ENCODE measurements at regions not wholly inside any gene's neighbourhood (a gene's known extent, or its start where the extent isn't known, plus 50 kb on each side); places are given as distances from the start of the nearest gene placed in this dataset.
A peak's percentile ranks its signal among the peaks of the same experiment; 100 is the strongest.

DNA sequence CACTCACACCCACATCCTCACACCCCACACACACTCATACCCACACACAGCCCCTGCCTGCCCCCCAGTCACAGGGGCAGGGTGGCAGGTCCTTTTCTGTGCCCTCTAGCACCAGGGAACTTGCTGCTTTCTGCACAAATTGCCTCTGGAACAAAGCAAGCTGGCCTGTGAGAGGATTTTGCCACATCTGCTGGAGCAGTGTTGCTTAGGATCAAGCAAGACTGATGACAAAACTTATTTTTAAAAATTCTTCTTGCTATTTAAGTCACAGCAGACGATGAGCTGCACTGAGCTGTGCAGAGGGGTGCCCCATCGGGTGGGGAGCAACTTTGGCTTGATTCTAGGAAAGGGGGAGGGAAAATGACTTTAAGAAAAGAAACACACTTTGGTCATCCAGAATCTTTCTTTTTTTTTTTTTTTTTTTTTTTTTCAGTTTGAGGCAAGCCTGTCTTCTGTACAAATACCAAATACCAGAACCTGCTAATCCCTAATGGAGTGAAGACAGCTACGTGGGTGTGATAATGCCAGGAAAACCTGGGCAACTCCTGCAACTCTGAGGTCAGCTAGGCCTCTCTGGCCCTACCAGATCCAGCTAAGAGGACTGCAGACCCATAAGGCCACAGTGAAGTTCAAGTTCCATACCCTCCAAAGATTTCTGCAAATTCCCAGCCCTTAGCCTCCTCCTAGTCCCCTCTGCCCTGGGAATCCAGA is 195.3 kb downstream of the ABHD5 start:
- intact Hi-C loops (cut with DNase I): no loop called here
- Histone ChIP-seq H3K4me1 (no peaks in the 10 kb centered on the region), H3K9me3 (no peaks in the 10 kb centered on the region), H3K27ac (no peak overlapping the region), H3K27me3 (peaks cover 0 to 3% of the 10 kb centered on the region in 2 donors), H3K4me3 (no peak overlapping the region), H3K36me3 (no peaks in the 10 kb centered on the region)
- TF ChIP-seq, protein P1, sequence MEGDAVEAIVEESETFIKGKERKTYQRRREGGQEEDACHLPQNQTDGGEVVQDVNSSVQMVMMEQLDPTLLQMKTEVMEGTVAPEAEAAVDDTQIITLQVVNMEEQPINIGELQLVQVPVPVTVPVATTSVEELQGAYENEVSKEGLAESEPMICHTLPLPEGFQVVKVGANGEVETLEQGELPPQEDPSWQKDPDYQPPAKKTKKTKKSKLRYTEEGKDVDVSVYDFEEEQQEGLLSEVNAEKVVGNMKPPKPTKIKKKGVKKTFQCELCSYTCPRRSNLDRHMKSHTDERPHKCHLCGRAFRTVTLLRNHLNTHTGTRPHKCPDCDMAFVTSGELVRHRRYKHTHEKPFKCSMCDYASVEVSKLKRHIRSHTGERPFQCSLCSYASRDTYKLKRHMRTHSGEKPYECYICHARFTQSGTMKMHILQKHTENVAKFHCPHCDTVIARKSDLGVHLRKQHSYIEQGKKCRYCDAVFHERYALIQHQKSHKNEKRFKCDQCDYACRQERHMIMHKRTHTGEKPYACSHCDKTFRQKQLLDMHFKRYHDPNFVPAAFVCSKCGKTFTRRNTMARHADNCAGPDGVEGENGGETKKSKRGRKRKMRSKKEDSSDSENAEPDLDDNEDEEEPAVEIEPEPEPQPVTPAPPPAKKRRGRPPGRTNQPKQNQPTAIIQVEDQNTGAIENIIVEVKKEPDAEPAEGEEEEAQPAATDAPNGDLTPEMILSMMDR (IDR thresholded peaks at IDR 0.05): no peak
- ATAC-seq (no peak), DNase-seq (no peak)

DNA sequence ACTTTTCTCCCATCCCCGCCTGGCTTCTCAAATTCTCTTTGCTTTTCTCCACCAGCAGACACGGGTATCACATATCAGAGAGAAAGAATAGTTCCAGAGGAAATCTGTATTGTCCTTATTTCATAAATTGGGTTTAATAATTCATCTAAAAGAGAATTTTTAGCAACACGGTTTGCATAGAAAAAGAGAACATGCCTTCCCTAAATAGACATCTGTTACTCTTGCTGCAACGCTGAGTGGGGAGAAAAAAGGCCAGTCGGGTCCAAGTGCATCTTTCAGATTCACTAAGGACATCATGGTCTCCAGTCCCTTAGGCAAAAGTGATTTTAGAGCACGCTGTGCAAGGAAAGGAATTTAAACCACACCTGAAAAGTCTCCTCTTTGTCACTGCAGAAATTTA is 201.3 kb downstream of the ABHD5 start:
- ATAC-seq (no peak), DNase-seq (no peak)
- TF ChIP-seq, protein P1 (IDR thresholded peaks at IDR 0.05): no peak
- H3K27ac ChIP-seq: no peak overlapping the region
- H3K9me3 ChIP-seq: no peaks in the 10 kb centered on the region
- H3K36me3 ChIP-seq: no peaks in the 10 kb centered on the region
- intact Hi-C loops (cut with DNase I): no loop called here
- H3K4me1 ChIP-seq: peaks cover 0 to 10% of the 10 kb centered on the region in 2 donors
- H3K4me3 ChIP-seq: no peak overlapping the region
- peaks cover 4 to 60% of the 10 kb centered on the region in 2 donors for H3K27me3 ChIP-seq

DNA sequence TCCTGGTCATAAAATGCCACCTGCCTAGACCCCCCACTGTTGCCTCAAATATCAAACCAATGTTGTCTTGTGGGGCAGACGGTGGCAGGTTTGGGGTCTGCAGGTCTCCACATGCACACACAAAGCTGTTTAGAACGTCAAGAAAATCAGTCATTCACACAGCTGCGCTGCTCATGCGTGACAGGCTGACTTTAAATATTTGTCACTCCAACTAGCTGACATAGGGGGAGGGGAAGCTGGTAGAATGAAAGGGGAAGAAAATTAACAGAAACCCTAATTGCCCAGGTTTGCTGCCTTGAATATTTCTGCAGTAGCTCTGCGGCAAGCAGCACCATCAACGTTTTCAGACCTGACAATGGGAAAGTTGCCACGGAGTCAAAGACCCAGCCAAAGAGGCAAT is 201.8 kb downstream of the ABHD5 start:
- DNase-seq: no peak

DNA sequence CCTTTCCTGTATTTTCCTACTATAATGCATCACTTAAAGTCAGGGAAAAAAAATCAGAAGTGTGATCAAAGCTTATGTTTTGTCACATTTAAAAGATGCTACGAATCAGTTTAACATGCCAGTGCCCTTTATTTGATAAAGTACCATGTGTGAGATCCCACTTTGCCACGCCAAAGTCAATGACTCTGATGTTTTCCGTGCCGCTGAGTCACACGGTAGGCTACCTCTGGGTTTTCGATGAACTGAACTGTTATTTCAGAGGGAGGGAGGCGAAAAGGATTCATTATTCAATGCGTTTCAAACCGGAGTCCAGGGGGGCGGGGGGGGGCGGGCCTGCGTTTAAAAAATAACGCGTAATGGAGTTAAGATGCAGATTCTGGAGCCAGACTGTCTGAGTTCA is 203.0 kb downstream of the ABHD5 start:
- intact Hi-C loops (cut with DNase I): no loop called here
- no peaks in the 10 kb centered on the region for H3K36me3 ChIP-seq
- TF ChIP-seq, protein P1 (IDR thresholded peaks at IDR 0.05): no peak
- peak; percentile 29 for ATAC-seq
- peak overlapping the region; percentile 32 to 37 for H3K4me3 ChIP-seq
- H3K9me3 ChIP-seq: no peaks in the 10 kb centered on the region
- peaks cover 0 to 10% of the 10 kb centered on the region in 2 donors for H3K4me1 ChIP-seq
- DNase-seq: no peak
- H3K27me3 ChIP-seq: peaks cover 4 to 66% of the 10 kb centered on the region in 2 donors
- no peak overlapping the region for H3K27ac ChIP-seq

More for the DNA sequence above, 201.8 kb downstream of the ABHD5 start:
- TF ChIP-seq, protein P1 (IDR thresholded peaks at IDR 0.05): no peak
- H3K27ac ChIP-seq: no peak overlapping the region
- intact Hi-C loops (cut with DNase I): no loop called here
- H3K4me3 ChIP-seq: no peak overlapping the region
- H3K27me3 ChIP-seq: peaks cover 4 to 61% of the 10 kb centered on the region in 2 donors
- H3K4me1 ChIP-seq: peaks cover 0 to 10% of the 10 kb centered on the region in 2 donors
- H3K36me3 ChIP-seq: no peaks in the 10 kb centered on the region
- ATAC-seq: no peak
- no peaks in the 10 kb centered on the region for H3K9me3 ChIP-seq

DNA sequence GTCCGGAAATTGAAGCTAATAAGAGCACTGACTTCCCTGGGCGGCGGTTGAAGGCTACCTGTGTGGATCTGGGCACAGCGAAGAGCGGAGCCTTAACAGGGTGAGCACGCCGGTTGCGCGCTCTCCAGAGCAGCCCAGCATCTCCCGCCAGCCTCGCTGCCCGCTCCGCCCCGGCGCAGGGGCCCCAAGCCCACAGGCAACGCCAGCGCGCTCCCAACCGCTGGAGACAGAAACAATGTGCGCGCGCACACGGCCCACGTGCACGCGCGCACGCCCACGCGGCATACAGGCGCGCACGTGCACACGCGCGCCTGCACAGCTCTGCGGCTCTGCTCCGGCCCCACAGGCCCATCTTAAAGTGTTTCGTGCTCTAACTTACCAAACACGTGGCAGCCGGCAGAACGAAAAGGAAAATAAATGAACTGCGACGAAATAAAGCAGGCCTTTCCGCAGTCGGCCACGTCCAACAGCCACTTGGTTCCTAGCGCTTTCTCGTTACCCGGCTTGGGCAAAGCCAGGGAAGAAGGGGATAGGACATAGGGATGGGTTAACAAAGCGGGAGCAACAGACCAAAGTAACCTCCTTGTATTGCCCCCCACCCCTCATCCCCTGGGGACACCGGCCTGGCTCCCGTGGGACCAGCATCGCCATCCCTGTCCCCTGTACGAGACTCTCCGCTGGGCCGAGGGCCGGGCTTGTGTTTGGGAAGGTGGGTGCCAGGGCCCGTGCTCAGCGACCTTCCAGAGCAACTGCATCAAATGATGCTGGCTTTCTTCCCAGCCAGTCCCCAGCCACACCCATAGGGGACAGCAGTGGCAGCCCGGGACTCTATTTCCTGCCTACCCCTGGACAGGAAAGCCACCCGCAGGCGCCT is 203.7 kb downstream of the ABHD5 start:
- intact Hi-C loops (cut with DNase I): no loop called here
- peak in 3 of 4 donors; percentile 77 to 91 (median 82) for DNase-seq
- Histone ChIP-seq H3K4me3 (peak overlapping the region; percentile 32 to 37), H3K27me3 (peaks cover 4 to 66% of the 10 kb centered on the region in 2 donors), H3K36me3 (no peaks in the 10 kb centered on the region), H3K27ac (no peak overlapping the region), H3K9me3 (no peaks in the 10 kb centered on the region), H3K4me1 (peaks cover 0 to 10% of the 10 kb centered on the region in 2 donors)
- ATAC-seq: peak; percentile 94
- TF ChIP-seq, protein P1 (IDR thresholded peaks at IDR 0.05): no peak
